Left colon (tissue), 2 donors: ENCODE measurements at regions not wholly inside any gene's neighbourhood (a gene's known extent, or its start where the extent isn't known, plus 50 kb on each side); places are given as distances from the start of the nearest gene placed in this dataset.
"Not testable (repeated sequence)": the region's sequence is repeated elsewhere in the genome, so short reads cannot be mapped to it uniquely, and the experiment has no call there.

Source experiments
- ATAC-seq: fragments of 200-7000 bp; cut with Tn5 transposase; one replicate; pipeline ENCODE4 v1.9.1; 2020; ENCODE audit warnings: mild to moderate bottlenecking, moderate library complexity
- DNase-seq, 2 donors: peaks; one replicate each; pipeline ENCODE4 v3.0.0-alpha.2; 2020
- intact Hi-C, 2 donors: fragments of 100-400 bp; cut with DNase I in 1 of 2; cut with micrococcal nuclease in 1 of 2; formaldehyde crosslinking; loops; one replicate each; pipeline versions ENCODE4 v1.11.2 to v1.14.0; 2022; cut with DNase I, micrococcal nuclease
- donor health status: DM: no; HTN: no; CAD: no.
- donor health status: DM: yes; HTN: yes; CAD: no.

DNA sequence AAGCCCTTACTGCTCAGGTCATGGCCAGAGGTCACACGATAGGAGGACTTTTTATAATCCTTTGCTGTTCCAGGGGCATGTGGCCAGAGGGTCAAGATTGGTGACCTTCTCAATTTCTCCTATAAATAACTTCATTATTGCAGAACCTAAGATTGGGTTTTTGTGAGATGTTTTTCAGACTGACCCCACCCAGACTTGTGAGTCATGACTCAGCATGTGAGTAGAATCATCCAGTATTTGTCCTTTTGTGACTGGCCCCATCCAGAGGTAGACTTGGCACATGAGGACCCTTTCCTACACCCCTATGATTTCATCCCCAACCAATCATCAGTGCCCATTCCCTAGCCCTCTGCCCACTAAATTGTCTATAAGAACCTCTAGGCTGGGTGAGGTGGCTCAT is 84.5 kb upstream of the ABCC4 start:
- no peak for ATAC-seq
- intact Hi-C loops, result loop anchor here in 1 of 2 donors (10.0 kb wide), 1 partner anchor 91 kb away; no protein-coding TSS in a partner anchor
- DNase-seq, result no peak

DNA sequence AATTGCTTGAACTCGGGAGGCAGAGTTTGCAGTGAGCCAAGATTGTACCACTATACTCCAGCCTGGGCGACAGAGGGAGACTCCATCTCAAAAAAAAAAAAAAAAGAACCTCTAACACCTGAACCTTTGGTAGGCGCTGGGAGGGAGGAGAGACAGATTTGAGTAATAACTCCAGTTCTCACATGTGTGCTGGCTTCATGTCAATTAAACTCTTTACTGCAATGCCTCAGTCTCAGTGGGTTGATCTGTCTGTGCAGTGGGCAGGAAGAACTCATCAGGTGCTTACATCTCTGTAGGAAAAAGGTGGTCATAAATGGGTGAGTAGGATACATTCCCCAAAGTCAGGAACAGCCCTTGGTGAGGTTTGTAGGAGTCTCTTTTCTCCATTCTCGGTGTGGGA is 85.1 kb upstream of the ABCC4 start:
- ATAC-seq (no peak), DNase-seq (no peak)
- intact Hi-C loops, result loop anchor here in 1 of 2 donors (10.0 kb wide), 1 partner anchor 92 kb away; no protein-coding TSS in a partner anchor

DNA sequence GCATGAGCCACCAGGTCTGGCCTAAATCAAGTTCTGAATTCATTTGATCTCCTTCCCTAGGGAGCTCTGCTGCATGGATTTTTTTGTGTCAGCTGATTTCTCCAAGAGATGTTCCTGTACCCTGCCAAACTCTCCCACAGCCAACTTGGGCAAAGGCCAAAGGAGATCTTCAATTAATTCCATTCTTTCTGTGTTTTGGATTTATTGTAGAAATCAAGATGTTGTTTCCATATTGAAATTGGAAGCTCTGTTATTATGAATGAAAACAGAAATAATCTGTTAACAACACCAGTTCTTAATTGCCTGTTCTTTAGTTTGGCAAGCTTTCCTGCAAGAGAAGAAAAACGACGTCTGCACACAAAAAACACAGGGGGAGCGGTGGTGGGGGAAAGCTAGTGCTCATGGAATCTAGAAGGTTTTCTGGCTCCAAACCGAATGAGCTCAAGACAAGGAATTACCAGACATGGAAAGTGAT is 86.5 kb upstream of the ABCC4 start:
- ATAC-seq (no peak), DNase-seq (peak in 1 of 2 donors; percentile 35)
- intact Hi-C loops, result loop anchor here in 1 of 2 donors (10.0 kb wide), 1 partner anchor 93 kb away; no protein-coding TSS in a partner anchor

DNA sequence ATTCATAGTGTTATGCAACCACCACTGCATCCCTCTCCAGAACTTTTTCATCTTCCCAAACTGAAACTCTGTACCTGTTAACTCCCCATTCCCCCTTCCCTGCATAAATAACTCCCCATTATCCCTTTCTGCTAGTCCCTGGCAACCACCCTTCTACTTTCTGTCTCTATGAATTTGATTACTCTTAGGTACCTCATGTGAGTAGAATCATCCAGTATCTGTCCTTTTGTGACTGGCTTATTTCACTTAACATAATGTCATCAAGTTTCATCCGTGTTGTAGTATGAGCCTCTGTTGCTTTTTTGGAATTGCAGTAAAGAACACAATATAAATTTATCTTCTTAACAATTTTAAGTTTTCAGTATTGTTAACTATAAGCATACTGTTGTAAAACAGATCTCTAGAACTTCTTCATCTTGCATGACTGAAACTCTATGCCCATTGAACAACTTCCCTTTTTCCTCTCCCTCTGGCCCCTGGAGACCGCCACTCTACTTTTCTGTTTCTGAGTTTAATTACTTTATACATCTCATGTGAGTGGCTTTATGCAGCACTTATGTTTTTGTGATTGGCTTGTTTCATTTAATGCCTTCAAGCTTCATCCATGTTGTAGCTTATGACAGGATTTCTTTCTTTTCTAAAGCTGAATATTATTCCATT is 87.3 kb upstream of the ABCC4 start:
- intact Hi-C loops, result loop anchor here in 1 of 2 donors (10.0 kb wide), 1 partner anchor 94 kb away; no protein-coding TSS in a partner anchor
- DNase-seq, result no peak
- no peak for ATAC-seq

DNA sequence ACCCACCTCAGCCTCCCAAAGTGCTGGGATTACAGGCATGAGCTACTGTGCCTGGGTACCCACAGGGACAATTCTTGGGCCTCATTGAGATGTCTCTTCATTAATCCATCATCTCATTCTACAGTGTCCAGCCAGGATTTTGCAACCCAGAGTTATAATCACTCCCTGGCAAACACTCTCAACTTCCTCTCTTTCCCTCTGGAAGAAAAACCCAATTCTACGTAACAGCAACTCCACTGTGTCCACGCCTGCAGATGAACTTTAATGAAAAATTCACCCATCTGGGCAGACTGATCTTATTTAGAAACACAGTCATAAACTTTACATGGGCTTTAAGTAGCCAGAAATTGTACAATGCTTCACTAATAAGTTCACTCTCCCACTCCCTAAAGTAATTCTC is 90.1 kb upstream of the ABCC4 start:
- no peak for DNase-seq
- intact Hi-C loops, result no loop called here
- no peak for ATAC-seq

DNA sequence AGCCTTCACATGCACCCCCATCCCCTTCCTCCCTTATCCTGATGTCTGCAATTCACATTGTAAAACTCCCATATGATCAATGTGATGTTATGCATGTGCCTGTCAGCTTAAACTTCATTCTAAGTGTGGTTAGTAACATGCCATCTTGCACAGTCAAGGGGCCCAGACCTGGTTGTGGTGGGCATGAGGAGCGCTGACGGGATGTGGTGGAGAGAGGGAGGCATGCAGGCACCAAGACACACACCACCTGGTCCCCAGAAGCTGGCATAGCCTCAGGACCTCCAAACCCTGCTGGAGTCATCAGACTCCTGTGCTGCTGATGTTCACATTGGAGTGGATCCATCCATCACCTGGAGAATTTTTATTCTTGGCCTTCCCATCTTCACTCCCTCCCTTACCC is 90.5 kb upstream of the ABCC4 start:
- no peak for ATAC-seq
- DNase-seq, result no peak
- intact Hi-C loops, result no loop called here

DNA sequence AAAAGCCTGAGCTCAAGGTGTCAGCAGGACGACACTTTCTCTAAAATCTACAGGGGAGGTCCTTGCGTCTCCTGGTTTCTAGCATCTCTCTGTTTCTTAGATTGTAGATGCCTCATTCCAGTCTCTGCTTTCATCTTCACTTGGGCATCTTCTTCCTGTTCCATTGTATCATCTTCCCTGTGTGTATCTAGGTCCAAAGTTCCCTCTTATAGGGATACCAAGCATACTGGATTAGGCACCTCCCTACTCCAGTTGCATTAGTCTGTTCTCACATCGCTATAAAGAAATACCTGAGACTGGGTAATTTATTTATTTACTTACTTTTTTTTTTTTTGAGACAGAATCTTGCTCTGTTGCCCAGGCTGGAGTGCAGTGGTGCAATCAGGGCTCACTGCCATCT is 91.3 kb upstream of the ABCC4 start:
- DNase-seq (no peak), ATAC-seq (peak; percentile 75)
- intact Hi-C loops, result no loop called here

DNA sequence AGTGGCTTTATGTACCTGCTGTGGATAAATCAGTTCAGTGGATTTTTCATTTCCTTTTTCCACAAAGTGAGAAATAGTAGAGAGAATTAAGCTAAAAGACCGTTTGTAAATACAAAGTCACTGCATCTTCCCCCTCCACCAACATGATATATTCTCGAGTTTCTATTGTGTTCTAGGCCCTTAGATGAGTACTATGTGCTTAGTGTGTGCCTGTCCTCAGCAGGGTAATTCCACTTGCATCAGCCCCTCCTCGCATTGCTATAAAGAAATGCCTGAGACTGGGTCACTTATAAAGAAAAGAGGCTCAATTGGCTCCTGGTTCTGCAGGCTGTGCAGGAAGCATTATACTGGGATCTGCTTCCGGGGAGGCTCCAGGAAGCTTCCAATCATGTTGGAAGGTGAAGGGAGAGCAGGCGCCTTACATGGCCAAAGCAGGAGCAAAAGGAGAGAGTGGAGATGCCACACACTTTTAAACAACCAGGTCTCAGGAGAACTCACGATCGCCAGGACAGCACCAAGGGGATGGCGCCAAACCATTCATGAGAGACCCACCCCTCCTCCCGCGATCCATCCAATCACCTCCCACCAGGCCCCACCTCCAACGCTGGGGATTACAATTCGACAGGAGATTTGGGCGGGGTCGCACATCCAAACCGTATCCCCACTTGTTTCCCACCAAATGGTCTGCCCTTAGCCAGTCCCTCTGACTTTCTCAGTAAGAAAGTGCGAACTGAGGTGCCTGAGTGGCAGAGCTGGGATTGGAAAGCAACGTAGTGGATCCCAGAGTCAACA is 102.3 kb upstream of the ABCC4 start:
- peak in 1 of 2 donors; percentile 8 for DNase-seq
- intact Hi-C loops, result loop anchor here (2.0 to 10.0 kb wide), 2 partner anchors 209 to 213 kb away; no protein-coding TSS in a partner anchor
- ATAC-seq, result peak; percentile 28

DNA sequence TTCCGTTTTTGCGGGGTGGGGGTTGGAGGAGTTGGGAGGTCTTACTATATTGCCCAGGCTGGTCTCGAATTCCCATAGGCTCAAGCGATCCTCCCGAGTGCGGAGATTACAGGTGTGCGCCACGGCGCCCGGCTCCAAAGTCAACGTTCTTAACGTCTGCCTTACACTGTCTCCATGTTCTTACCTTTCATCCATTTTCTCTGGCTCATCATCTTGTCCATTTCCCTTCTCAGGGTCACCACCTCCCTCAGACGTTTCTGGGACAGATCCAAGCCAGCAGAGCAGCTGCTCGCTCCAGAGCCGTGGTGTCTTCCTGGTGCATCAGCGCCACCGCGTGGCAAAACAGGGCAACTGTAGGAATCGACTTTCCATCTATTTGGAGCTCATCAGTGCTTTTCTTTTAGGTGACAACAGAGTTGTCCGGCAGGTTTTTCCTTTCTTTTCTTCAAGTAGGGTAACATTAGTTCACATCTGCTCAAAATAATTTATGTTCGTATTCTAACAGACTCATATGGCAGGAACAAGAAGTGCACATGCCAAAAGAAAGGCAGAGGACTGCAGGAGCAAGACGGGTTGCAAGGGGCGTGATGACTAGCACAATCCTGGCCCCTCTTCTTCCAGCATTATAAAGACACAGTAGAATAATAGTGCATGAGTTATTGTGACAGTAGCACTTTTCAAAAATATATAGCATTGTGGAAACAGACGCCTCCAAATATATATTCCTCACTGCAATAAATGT is 103.1 kb upstream of the ABCC4 start:
- intact Hi-C loops, result loop anchor here (2.0 to 10.0 kb wide), 2 partner anchors 210 to 214 kb away; no protein-coding TSS in a partner anchor
- DNase-seq (peak; percentile 66 to 81), ATAC-seq (peak; percentile 96)

DNA sequence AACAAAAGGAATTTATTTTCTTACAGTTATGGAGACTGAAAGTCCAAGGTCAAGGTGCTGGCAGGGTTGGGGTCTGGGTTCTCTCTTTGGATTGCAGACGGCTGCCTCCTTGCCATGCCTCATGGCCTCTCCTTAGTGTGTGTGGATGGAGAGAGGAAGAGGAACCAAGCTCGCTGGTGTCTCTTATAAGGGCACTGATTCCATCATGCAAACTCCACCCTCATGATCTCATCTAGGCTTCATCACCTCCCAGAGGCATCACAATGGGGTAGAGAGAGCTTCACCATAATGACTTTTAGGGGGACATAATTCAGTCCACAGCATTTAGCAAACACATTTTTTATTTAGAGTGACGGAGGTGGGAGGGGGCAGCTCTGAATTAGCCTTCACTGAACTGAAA is 104.9 kb upstream of the ABCC4 start:
- ATAC-seq, result no peak
- intact Hi-C loops, result loop anchor here in 1 of 2 donors (10.0 kb wide), 1 partner anchor 211 kb away; no protein-coding TSS in a partner anchor

DNA sequence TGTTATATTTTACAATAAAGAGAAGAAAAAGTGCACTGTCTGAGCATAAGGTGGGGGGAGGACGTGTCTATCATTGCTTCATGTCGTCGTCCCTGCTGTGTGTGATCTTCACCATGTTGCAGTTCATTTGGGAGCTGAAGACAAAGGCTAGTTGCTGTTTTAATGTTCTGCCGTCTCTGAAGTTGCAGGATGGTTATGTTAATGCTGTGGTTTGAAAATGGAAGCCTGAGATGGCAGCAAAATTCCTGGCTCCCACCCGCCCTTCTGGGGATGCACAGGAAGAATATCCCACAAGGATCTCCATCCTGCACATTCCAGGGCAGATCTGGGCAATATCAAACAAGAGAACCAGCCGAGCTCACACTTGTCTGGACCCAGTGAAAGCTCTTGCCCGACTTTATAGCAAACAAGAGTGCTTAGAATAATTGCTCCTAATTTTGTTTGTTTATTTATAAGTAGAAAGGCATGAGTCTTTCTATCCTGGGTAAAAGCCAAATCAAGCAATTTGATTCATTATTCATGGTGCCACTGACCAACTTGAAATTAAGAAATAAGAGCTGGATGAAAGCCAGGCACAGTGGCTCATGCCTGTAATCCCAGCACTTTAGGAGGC is 110.3 kb upstream of the ABCC4 start:
- ATAC-seq (no peak), DNase-seq (no peak)
- intact Hi-C loops, result no loop called here

More for the DNA sequence above, 104.9 kb upstream of the ABCC4 start:
- no peak for DNase-seq

DNA sequence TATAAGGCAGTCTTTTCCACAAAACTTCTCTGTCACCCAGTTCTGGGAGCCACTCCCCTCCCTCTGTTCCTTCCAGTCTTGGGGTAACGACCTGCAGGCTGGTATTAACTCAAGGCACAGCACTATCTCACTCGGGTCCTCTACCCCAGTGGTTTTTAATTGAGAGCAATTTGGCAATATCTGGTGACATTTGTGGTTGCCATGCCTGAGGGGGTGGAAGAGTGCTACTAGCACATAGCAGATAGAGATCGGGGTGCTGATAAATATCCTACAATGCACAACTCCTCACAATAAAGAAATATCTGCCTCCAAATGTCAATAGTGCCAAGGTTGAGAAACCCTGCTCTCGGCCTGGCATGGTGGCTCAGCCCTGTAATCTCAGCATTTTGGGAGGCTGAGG is 117.7 kb upstream of the ABCC4 start:
- ATAC-seq (no peak), DNase-seq (no peak)
- intact Hi-C loops, result no loop called here

DNA sequence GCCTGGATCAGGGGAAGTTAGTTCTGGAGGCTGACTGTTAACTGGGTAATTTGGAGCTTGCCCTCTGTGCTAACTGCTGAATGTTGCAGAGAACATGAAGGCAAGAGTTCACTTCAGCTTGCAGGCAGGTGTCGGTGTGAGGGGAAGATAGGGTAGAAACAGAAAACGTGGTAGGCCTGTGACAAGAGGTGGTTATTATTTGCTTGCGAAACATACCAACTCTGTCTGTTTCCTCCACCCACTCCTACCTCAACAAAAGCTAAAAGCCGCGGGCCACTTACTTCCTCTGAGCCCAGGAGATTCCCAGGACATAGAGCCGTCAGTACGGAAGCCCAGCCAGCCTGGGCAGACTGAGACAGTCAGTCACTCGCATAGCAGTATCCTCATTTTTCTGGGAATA is 119.2 kb upstream of the ABCC4 start:
- intact Hi-C loops, result no loop called here
- DNase-seq (no peak), ATAC-seq (no peak)

DNA sequence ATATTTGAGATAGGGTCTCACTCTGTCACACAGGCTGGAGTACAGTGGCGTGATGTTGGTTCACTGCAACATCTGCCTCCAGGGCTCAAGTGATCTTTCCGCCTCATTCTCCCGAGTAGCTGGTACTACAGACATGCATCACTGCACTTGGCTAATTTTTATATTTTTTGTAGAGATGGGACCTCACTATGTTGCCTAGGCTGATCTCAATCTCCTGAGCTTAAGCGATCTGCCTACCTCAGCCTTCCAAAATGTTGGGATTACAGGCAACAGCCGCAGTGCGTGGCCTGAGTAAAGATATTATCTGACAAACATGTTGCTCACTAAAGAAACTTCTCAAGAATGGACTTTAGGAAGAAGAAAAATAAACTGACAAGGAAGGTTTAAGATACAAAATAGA is 125.4 kb upstream of the ABCC4 start:
- intact Hi-C loops, result no loop called here
- DNase-seq (no peak), ATAC-seq (no peak)

DNA sequence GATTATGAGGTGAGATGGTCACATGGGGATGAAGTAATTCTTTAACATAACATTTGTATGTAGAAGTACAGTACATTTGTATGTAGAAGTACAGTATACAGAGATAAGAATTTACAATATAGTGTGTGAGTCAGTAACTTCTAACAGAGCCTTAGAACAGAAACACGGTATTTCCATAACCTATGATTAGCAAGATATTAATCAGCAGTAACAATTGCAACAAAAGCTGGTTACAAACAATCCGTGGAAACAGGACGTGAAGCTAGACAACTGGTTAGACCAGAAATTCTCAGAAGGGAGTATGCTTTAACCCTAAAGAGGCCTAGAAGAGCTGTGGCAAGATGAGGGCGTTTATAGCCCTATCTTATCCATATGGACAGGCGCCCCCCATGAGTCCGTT is 122.0 kb upstream of the CLDN10 start:
- DNase-seq, intact Hi-C loops, ATAC-seq: not testable (repeated sequence)

DNA sequence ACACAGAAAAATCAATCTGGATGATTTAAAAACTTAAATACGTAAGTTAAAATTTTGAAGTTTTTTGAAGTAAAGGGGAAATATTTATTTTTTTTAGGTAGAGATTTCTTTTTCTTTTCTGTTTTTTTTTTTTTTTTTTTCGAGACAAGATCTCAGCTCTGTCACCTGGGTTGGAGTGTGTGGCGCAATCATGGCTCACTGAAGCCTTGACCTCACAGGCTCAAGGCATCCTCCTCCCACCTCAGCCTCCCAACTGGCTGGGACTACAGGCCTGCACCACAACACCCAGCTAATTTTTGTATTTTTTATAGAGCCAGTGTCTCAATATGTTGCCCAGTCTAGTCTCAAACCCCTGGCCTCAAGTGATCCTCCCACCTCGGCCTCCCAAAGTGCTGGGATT is 120.4 kb upstream of the CLDN10 start:
- no peak for ATAC-seq
- intact Hi-C loops, result no loop called here
- no peak for DNase-seq

DNA sequence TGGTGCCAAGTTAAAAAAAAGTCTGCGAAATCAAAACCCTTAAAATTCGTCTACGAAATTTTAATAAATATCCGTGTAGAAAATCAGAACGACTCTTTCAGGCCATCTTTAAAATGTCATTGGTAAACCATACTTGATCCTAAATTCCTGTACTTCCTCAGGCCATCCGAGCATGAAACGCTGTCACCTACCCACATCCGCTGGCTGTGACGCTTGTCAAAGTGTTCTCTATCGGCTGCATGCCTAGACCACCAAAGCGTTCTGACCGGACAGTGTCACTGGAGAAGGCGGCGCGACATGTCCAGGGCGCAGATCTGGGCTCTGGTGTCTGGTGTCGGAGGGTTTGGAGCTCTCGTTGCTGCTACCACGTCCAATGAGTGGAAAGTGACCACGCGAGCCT is 119.0 kb upstream of the CLDN10 start:
- ATAC-seq (no peak), DNase-seq (no peak)
- intact Hi-C loops, result no loop called here

DNA sequence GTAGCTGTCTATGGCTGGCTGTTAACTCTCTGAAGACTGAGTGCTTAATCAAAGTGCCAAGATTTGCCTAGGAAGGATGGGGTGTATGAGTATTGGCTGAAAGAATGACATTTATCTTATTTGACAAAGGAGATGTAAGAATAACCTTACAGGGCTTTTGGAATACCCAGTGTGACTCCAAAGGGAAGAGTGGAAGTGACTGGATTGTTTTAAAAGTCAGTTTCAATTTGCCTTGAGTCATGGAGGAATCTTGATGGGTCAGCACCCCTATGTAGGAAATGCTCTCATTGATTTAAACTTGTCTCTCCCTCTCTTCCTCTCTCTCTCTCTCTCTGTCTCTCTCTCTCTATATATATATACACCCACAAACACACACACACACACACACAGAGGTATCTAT is 118.4 kb upstream of the CLDN10 start:
- intact Hi-C loops, result no loop called here
- DNase-seq (no peak), ATAC-seq (no peak)

DNA sequence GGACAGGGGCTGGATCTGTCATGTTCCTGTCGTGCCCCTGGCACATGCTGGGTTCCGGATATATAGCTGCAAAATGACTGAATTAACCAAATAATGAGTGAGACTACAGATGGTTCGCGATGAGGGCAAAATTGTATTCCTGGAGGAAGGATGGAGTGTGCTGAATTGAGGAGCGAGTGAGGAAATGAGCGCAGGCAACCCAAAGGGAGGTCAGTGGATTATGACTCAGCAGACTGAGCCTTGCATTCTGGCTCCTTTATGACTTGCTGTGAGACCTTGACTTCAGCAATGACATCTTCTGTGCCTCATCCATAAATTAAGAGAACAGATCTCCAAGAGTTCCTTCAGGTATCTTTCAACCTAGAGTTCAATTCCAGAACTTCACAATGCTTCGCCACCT is 115.0 kb upstream of the CLDN10 start:
- ATAC-seq (no peak), DNase-seq (no peak)
- intact Hi-C loops, result no loop called here
